GM12878 (cell line): ENCODE measurements at regions not wholly inside any gene's neighbourhood (a gene's known extent, or its start where the extent isn't known, plus 50 kb on each side); places are given as distances from the start of the nearest gene placed in this dataset.

Experiments used
- ATAC-seq: fragments of 200-7000 bp; cut with Tn5 transposase; 3 replicates; pipeline ENCODE4 v1.9.1; 2020; ENCODE audit warnings: mild to moderate bottlenecking, moderate library complexity
- BruUV-seq: library from RNA; stranded (reverse); fragments of 400-500 nt; replicated peaks from 2 replicates; lab custom pipeline; 2021; lab: Mats Ljungman, UMichigan
- CTCF ChIA-PET: fragments of 300-600 bp; sonication (Branson Sonifier 250); formaldehyde crosslinking; extraction: SDS; loops from one replicate; lab custom pipeline; 2021; ENCODE audit warnings: inconsistent platforms; lab: Yijun Ruan, JAX
- POLR2A ChIA-PET: fragments of 350-600 bp; formaldehyde crosslinking; extraction: SDS; loops from one replicate; lab custom pipeline; 2021; ENCODE audit warnings: inconsistent platforms; lab: Charles Lee
- RAD21 ChIA-PET: fragments of 300-600 bp; sonication (Branson Sonifier 250); formaldehyde crosslinking; loops from one replicate; lab custom pipeline; 2023; ENCODE audit warnings: antibody characterized with exemption; ENCODE audit not compliant: unreplicated experiment; lab: Charles Lee
- SMC1A ChIA-PET: fragments of 300-600 bp; sonication (Branson Sonifier 250); formaldehyde crosslinking; loops from one replicate; lab custom pipeline; 2023; ENCODE audit not compliant: unreplicated experiment, uncharacterized antibody; lab: Charles Lee
- DNase-seq: peaks from one replicate; pipeline ENCODE4 v3.0.0-alpha.2; 2011; ENCODE audit warnings: low read depth, low spot score
- FAIRE-seq: peaks from 3 replicates; lab custom pipeline; 2011; peaks lifted over from hg19 to GRCh38; lab: Jason Lieb, UNC
- H2AFZ ChIP-seq: 2 replicates; pipeline ENCODE4 v1.6.0; 2011; ENCODE audit warnings: low read depth, low read length, control low read depth; ENCODE audit not compliant: control insufficient read depth
- H3K27ac ChIP-seq: 2 replicates; pipeline ENCODE4 v1.5.1; 2011; ENCODE audit warnings: control low read depth; ENCODE audit not compliant: control insufficient read depth, insufficient read depth
- H3K27me3 ChIP-seq, 2 experiments: replicated peaks in 1 of 2; 2 replicates each; pipeline versions ENCODE4 v1.6.0 to v1.6.1; 2011; ENCODE audit warnings: low read length in 1 of 2; ENCODE audit not compliant: control insufficient read depth in 2 of 2, insufficient read depth in 2 of 2
- H3K36me3 ChIP-seq, 2 experiments: 2 replicates each; pipeline ENCODE4 v1.5.1; 2011; ENCODE audit warnings: low read length in 1 of 2; ENCODE audit not compliant: control insufficient read depth in 2 of 2, insufficient read depth in 2 of 2
- H3K4me1 ChIP-seq: 2 replicates; pipeline ENCODE4 v1.6.1; 2011; ENCODE audit warnings: mild to moderate bottlenecking, low read length, moderate library complexity, mixed read lengths; ENCODE audit not compliant: control insufficient read depth, insufficient read depth
- H3K4me2 ChIP-seq: 2 replicates; pipeline ENCODE4 v1.6.0; 2011; ENCODE audit warnings: control low read depth; ENCODE audit not compliant: control insufficient read depth, insufficient read depth
- H3K4me3 ChIP-seq: fragments of 200-600 bp; sonication (generic); 2 replicates; pipeline ENCODE4 v1.5.1; 2016
- H3K79me2 ChIP-seq: 2 replicates; pipeline ENCODE4 v1.6.0; 2011; ENCODE audit warnings: low read length; ENCODE audit not compliant: control insufficient read depth, insufficient read depth
- H3K9ac ChIP-seq: 2 replicates; pipeline ENCODE4 v1.8.0; 2011; ENCODE audit warnings: low read length, control low read depth, mixed read lengths; ENCODE audit not compliant: control insufficient read depth, insufficient read depth
- H3K9me3 ChIP-seq: replicated peaks from 3 replicates; pipeline ENCODE4 v1.5.1; 2011; ENCODE audit warnings: mild to moderate bottlenecking, low read length; ENCODE audit not compliant: control insufficient read depth, insufficient read depth
- H4K20me1 ChIP-seq: 2 replicates; pipeline ENCODE4 v1.6.0; 2011; ENCODE audit not compliant: control insufficient read depth, insufficient read depth
- BACH1 ChIP-seq: fragments of 450-650 bp; IDR thresholded peaks from 2 replicates; pipeline ENCODE4 v1.6.1; 2017; ENCODE audit warnings: mild to moderate bottlenecking, borderline replicate concordance
- CEBPB ChIP-seq, 2 experiments: fragments of 150-350 bp in 1 of 2; IDR thresholded peaks; 2 replicates each; pipeline ENCODE4 v1.6.1; 2012 to 2014; ENCODE audit warnings: low read depth in 2 of 2, low read length in 2 of 2, borderline replicate concordance in 1 of 2, inconsistent platforms in 1 of 2
- KDM1A ChIP-seq: fragments of 200-600 bp; sonication (generic); IDR thresholded peaks from 2 replicates; pipeline ENCODE4 v1.6.1; 2016; ENCODE audit warnings: borderline replicate concordance
- MAX ChIP-seq: IDR thresholded peaks from 2 replicates; pipeline ENCODE4 v1.6.1; 2012; ENCODE audit warnings: low read depth, low read length, improper control_type of control experiment
- POLR2AphosphoS5 ChIP-seq: IDR thresholded peaks from 2 replicates; pipeline ENCODE4 v1.6.1; 2011; ENCODE audit warnings: mild to moderate bottlenecking, low read length, inconsistent platforms
- SRF ChIP-seq, 2 experiments: IDR thresholded peaks; 2 replicates each; pipeline ENCODE4 v1.6.1; 2011; ENCODE audit warnings: low read depth in 2 of 2, low read length in 2 of 2, mild to moderate bottlenecking in 1 of 2, moderate library complexity in 1 of 2
- STAT3 ChIP-seq: IDR thresholded peaks from 2 replicates; pipeline ENCODE4 v1.6.1; 2011; ENCODE audit warnings: low read depth, low read length, improper control_type of control experiment
- WGBS: methylation state at CpG from one replicate; pipeline ENCODE4 v1.1.6; 2016; ENCODE audit warnings: low lambda C conversion rate; ENCODE audit not compliant: insufficient replicate concordance, insufficient coverage; ENCODE audit errors: missing lambda C conversion rate; 5-methylcytosine and 5-hydroxymethylcytosine counted together
- in situ Hi-C: fragments of 300-500 bp; cut with MboI; formaldehyde crosslinking; loops from 9 replicates; pipeline ENCODE4 v1.14.3; 2018; ENCODE audit warnings: mixed read lengths
- intact Hi-C: fragments of 100-400 bp; cut with micrococcal nuclease; formaldehyde crosslinking; loops from one replicate; pipeline ENCODE4 v1.14.2; 2022; ENCODE audit not compliant: unreplicated experiment

- H3K79me2 ChIP-seq: no peaks in the 10 kb centered on the region
- no peak overlapping the region for H2AFZ ChIP-seq
- ChIA-PET POLR2A (no interaction called here), SMC1A (no interaction called here), RAD21 (no interaction called here), CTCF (no interaction called here)
- H3K9ac ChIP-seq: no peak overlapping the region
- DNase-seq (no peak), FAIRE-seq (no peak), ATAC-seq (no peak)
- no peak for TF ChIP-seq MAX
- no peak for TF ChIP-seq KDM1A
- TF ChIP-seq STAT3: no peak
- TF ChIP-seq CEBPB (IDR thresholded peaks at IDR 0.05; ENCODE audit: borderline replicate concordance in 1 of 2, low read depth in 2 of 2, low read length in 2 of 2): no peak
- intact Hi-C loops: no loop called here
- WGBS: 27% methylated on average over 2 of the region's 2 CpGs
- H3K4me3 ChIP-seq: no peak overlapping the region
- H3K9me3 ChIP-seq: no peaks in the 10 kb centered on the region
- H3K4me2 ChIP-seq: no peak overlapping the region
- in situ Hi-C loops: no loop called here
- no peaks in the 10 kb centered on the region for H3K4me1 ChIP-seq
- no TSS peak for BruUV-seq
- H3K27me3 ChIP-seq: no peaks in the 10 kb centered on the region
- no peaks in the 10 kb centered on the region for H3K36me3 ChIP-seq
- no peaks in the 10 kb centered on the region for H4K20me1 ChIP-seq
- no peak overlapping the region for H3K27ac ChIP-seq
These were observed 141.7 kb downstream of the RBM43 start for GRCh38 chr2:151120011-151120410.

- no peaks in the 10 kb centered on the region for H3K79me2 ChIP-seq
- ATAC-seq (no peak), FAIRE-seq (no peak), DNase-seq (no peak)
- H3K9me3 ChIP-seq: no peaks in the 10 kb centered on the region
- H3K9ac ChIP-seq: no peak overlapping the region
- in situ Hi-C loops (no loop called here), intact Hi-C loops (no loop called here)
- no peak overlapping the region for H3K4me2 ChIP-seq
- H3K27me3 ChIP-seq: no peaks in the 10 kb centered on the region
- SMC1A ChIA-PET: no interaction called here
- CTCF ChIA-PET: no interaction called here
- no peak overlapping the region for H3K4me3 ChIP-seq
- H2AFZ ChIP-seq: no peak overlapping the region
- no peak overlapping the region for H3K27ac ChIP-seq
- no peak for TF ChIP-seq POLR2AphosphoS5
- TF ChIP-seq BACH1: no peak
- no peak for TF ChIP-seq SRF (IDR thresholded peaks at IDR 0.05; ENCODE audit: low read depth in 2 of 2, low read length in 2 of 2)
- H3K36me3 ChIP-seq: no peaks in the 10 kb centered on the region
- no TSS peak for BruUV-seq
- POLR2A ChIA-PET: no interaction called here
- no peaks in the 10 kb centered on the region for H3K4me1 ChIP-seq
- RAD21 ChIA-PET: no interaction called here
- no peaks in the 10 kb centered on the region for H4K20me1 ChIP-seq
These were observed 142.3 kb downstream of the RBM43 start for GRCh38 chr2:151119374-151119773.
